Activated CD8-positive, alpha-beta T cell treated with anti-CD3 and anti-CD28 coated beads, Interleukin-2, amount 10 ng/mL, durations not matched to agents 7 days and 5 days (primary cell): ENCODE measurements at regions not wholly inside any gene's neighbourhood (a gene's known extent, or its start where the extent isn't known, plus 50 kb on each side); places are given as distances from the start of the nearest gene placed in this dataset.

Source experiments
- ATAC-seq: fragments of 150-1000 bp; cut with Tn5 transposase; one replicate; pipeline ENCODE4 v1.10.0; 2021; ENCODE audit warnings: moderate library complexity
- CTCF ChIA-PET: fragments of 350-600 bp; sonication (Branson Sonifier 250); formaldehyde crosslinking; loops from one replicate; lab custom pipeline; 2021; ENCODE audit warnings: antibody characterized with exemption; lab: Charles Lee
- POLR2A ChIA-PET: fragments of 350-600 bp; sonication (Branson Sonifier 250); formaldehyde crosslinking; loops from one replicate; lab custom pipeline; 2021; ENCODE audit warnings: antibody characterized with exemption; lab: Charles Lee
- DNase-seq: peaks from one replicate; pipeline ENCODE4 v3.0.0-alpha.2; 2020
- H3K27ac Mint-ChIP-seq: one replicate; pipeline ENCODE4 v1.8.0; 2021; ENCODE audit warnings: mild to moderate bottlenecking, mixed read lengths
- H3K27me3 Mint-ChIP-seq: one replicate; pipeline ENCODE4 v1.8.0; 2021; ENCODE audit warnings: low read depth, mixed read lengths
- H3K36me3 Mint-ChIP-seq: one replicate; pipeline ENCODE4 v1.8.0; 2021; ENCODE audit warnings: low read depth, mixed read lengths
- H3K4me1 Mint-ChIP-seq: one replicate; pipeline ENCODE4 v1.8.0; 2021; ENCODE audit warnings: low read depth, mixed read lengths
- H3K4me3 Mint-ChIP-seq: one replicate; pipeline ENCODE4 v1.8.0; 2021; ENCODE audit warnings: mild to moderate bottlenecking, mixed read lengths
- H3K9me3 Mint-ChIP-seq: one replicate; pipeline ENCODE4 v1.8.0; 2022; ENCODE audit warnings: mixed read lengths; ENCODE audit not compliant: insufficient read depth

GRCh38 chr9:107898761-107899160 is 409.2 kb upstream of the KLF4 start:
- ChIA-PET CTCF (no interaction called here), POLR2A (no interaction called here)
- Mint-ChIP-seq H3K9me3 (no peaks in the 10 kb centered on the region), H3K27me3 (no peaks in the 10 kb centered on the region), H3K4me3 (no peak overlapping the region), H3K27ac (no peak overlapping the region), H3K36me3 (no peaks in the 10 kb centered on the region), H3K4me1 (no peaks in the 10 kb centered on the region)
- ATAC-seq (no peak), DNase-seq (no peak)

- DNase-seq = no peak
- no peak for ATAC-seq
Measured at GRCh38 chr9:107896544-107896943, 407.0 kb upstream of the KLF4 start.

GRCh38 chr9:107895501-107896001 is 406.0 kb upstream of the KLF4 start:
- H3K36me3 Mint-ChIP-seq = no peaks in the 10 kb centered on the region
- H3K27me3 Mint-ChIP-seq = no peaks in the 10 kb centered on the region
- no peak overlapping the region for H3K27ac Mint-ChIP-seq
- ATAC-seq (no peak), DNase-seq (no peak)
- no peak overlapping the region for H3K4me3 Mint-ChIP-seq
- CTCF ChIA-PET = no interaction called here
- no peaks in the 10 kb centered on the region for H3K9me3 Mint-ChIP-seq
- no peaks in the 10 kb centered on the region for H3K4me1 Mint-ChIP-seq
- POLR2A ChIA-PET = no interaction called here

More at GRCh38 chr9:107896544-107896943, 407.0 kb upstream of the KLF4 start:
- Mint-ChIP-seq H3K27ac (no peak overlapping the region), H3K9me3 (no peaks in the 10 kb centered on the region), H3K27me3 (no peaks in the 10 kb centered on the region), H3K36me3 (no peaks in the 10 kb centered on the region), H3K4me3 (no peak overlapping the region), H3K4me1 (no peaks in the 10 kb centered on the region)
- ChIA-PET CTCF (no interaction called here), POLR2A (no interaction called here)

- Mint-ChIP-seq H3K4me3 (no peak overlapping the region), H3K36me3 (no peaks in the 10 kb centered on the region), H3K4me1 (no peaks in the 10 kb centered on the region), H3K27ac (no peak overlapping the region), H3K27me3 (no peaks in the 10 kb centered on the region), H3K9me3 (no peaks in the 10 kb centered on the region)
- DNase-seq (no peak), ATAC-seq (no peak)
- CTCF ChIA-PET = no interaction called here
- POLR2A ChIA-PET = no interaction called here
Measured at GRCh38 chr9:107894572-107895261, 405.1 kb upstream of the KLF4 start.

- Mint-ChIP-seq H3K36me3 (no peaks in the 10 kb centered on the region), H3K4me1 (no peaks in the 10 kb centered on the region), H3K9me3 (no peaks in the 10 kb centered on the region), H3K27ac (no peak overlapping the region), H3K27me3 (no peaks in the 10 kb centered on the region), H3K4me3 (no peak overlapping the region)
- ChIA-PET POLR2A (no interaction called here), CTCF (no interaction called here)
- ATAC-seq (no peak), DNase-seq (no peak)
Measured at GRCh38 chr9:107890921-107891465, 401.4 kb upstream of the KLF4 start.

GRCh38 chr9:107888773-107889227 is 399.2 kb upstream of the KLF4 start:
- Mint-ChIP-seq H3K27ac (no peak overlapping the region), H3K4me1 (no peaks in the 10 kb centered on the region), H3K9me3 (no peaks in the 10 kb centered on the region), H3K27me3 (no peaks in the 10 kb centered on the region), H3K36me3 (no peaks in the 10 kb centered on the region), H3K4me3 (no peak overlapping the region)
- ChIA-PET POLR2A (no interaction called here), CTCF (no interaction called here)
- DNase-seq = no peak
- ATAC-seq = no peak

GRCh38 chr9:107886826-107887225 is 397.3 kb upstream of the KLF4 start:
- no peaks in the 10 kb centered on the region for H3K4me1 Mint-ChIP-seq
- H3K27me3 Mint-ChIP-seq = no peaks in the 10 kb centered on the region
- ChIA-PET CTCF (no interaction called here), POLR2A (interaction anchor here (0.7 kb wide), 1 partner anchor 31 kb away, joined by 6 read pairs; no protein-coding TSS in a partner anchor)
- no peak overlapping the region for H3K27ac Mint-ChIP-seq
- ATAC-seq = no peak
- H3K4me3 Mint-ChIP-seq = no peak overlapping the region
- H3K9me3 Mint-ChIP-seq = no peaks in the 10 kb centered on the region
- no peaks in the 10 kb centered on the region for H3K36me3 Mint-ChIP-seq
- DNase-seq = no peak

GRCh38 chr9:107883496-107884124 is 394.0 kb upstream of the KLF4 start:
- Mint-ChIP-seq H3K27ac (no peak overlapping the region), H3K27me3 (no peaks in the 10 kb centered on the region), H3K4me1 (no peaks in the 10 kb centered on the region), H3K4me3 (no peak overlapping the region), H3K9me3 (no peaks in the 10 kb centered on the region), H3K36me3 (no peaks in the 10 kb centered on the region)
- ATAC-seq = no peak
- POLR2A ChIA-PET = no interaction called here
- no peak for DNase-seq
- CTCF ChIA-PET = no interaction called here

- no peak for DNase-seq
- POLR2A ChIA-PET = no interaction called here
- no peak for ATAC-seq
- CTCF ChIA-PET = no interaction called here
- Mint-ChIP-seq H3K4me1 (no peaks in the 10 kb centered on the region), H3K27ac (no peak overlapping the region), H3K27me3 (no peaks in the 10 kb centered on the region), H3K9me3 (no peaks in the 10 kb centered on the region), H3K36me3 (no peaks in the 10 kb centered on the region), H3K4me3 (no peak overlapping the region)
Measured at GRCh38 chr9:107881626-107882300, 392.2 kb upstream of the KLF4 start.

GRCh38 chr9:107878462-107878861 is 388.9 kb upstream of the KLF4 start:
- H3K36me3 Mint-ChIP-seq = no peaks in the 10 kb centered on the region
- no peaks in the 10 kb centered on the region for H3K27me3 Mint-ChIP-seq
- no peak for ATAC-seq
- no peaks in the 10 kb centered on the region for H3K9me3 Mint-ChIP-seq
- no peak overlapping the region for H3K27ac Mint-ChIP-seq
- H3K4me3 Mint-ChIP-seq = no peak overlapping the region
- CTCF ChIA-PET = no interaction called here
- POLR2A ChIA-PET = no interaction called here
- H3K4me1 Mint-ChIP-seq = no peaks in the 10 kb centered on the region
- DNase-seq = no peak

- no peaks in the 10 kb centered on the region for H3K9me3 Mint-ChIP-seq
- CTCF ChIA-PET = no interaction called here
- H3K4me3 Mint-ChIP-seq = no peak overlapping the region
- DNase-seq = no peak
- H3K27me3 Mint-ChIP-seq = no peaks in the 10 kb centered on the region
- H3K36me3 Mint-ChIP-seq = no peaks in the 10 kb centered on the region
- POLR2A ChIA-PET = no interaction called here
- no peak overlapping the region for H3K27ac Mint-ChIP-seq
- no peak for ATAC-seq
- H3K4me1 Mint-ChIP-seq = no peaks in the 10 kb centered on the region
Measured at GRCh38 chr9:107875571-107875980, 386.0 kb upstream of the KLF4 start.
